Fibroblast of the conjunctiva (primary cell): ENCODE measurements at regions not wholly inside any gene's neighbourhood (a gene's known extent, or its start where the extent isn't known, plus 50 kb on each side); places are given as distances from the start of the nearest gene placed in this dataset.
A peak's percentile ranks its signal among the peaks of the same experiment; 100 is the strongest.

Source experiments
- DNase-seq: peaks from one replicate; pipeline ENCODE4 v3.0.0-alpha.2; 2010; ENCODE audit warnings: low read depth

DNA sequence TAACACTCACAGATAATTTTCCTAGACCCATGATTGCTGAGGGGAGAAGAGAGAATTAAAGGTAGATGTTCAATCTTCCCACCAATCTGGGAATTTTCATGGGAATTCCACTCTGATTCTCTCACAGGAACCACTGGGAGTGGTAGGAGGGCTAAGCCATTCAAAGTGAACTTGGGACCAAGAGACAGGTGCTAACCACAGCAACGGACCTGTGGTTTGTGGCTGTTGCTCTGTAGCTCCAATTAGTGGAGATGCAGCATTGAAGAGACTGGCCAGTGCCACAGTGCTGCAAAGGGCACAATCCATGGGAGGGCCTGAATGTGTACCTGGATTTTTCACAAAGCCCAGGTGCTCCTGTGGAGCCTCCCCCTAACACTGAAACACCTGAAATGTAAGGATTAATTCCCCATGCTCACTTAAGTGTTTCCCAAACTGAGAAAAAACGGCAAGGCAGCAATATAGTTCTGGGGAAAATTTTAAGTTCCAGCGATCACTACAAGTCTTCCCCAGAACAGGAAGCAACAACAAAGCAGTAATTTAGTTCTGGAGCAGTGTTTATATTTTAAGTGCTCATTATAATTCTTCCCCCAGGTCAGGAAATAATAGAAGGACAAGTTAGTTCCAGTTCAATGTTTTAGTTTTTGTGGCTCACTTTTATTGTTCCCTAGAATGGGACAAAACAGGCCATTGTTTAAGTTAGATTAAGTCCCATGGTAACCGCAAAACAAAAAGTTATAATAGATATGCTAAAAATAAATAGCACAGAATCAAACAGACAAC, 1045.8 kb downstream of the CNTNAP5 start:
- DNase-seq: no peak

DNA sequence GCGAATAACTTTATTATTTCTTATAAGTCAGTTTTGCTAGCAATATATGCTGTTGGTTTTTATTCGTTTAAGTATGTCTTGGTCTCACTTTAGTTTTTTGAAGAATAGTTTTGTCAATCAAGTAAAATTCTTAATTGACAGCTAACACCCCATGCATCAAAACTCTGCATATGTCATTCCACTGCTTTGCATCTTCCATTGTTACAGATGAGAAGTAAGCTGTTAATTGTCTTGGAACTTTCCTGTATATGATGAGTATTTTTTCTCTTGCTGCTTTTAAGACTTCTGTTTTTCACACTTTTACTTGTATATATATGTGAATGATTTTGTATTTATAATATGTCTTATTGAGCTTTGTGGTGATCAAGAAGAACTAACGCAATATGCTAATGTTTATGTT, 1048.4 kb downstream of the CNTNAP5 start:
- no peak for DNase-seq

DNA sequence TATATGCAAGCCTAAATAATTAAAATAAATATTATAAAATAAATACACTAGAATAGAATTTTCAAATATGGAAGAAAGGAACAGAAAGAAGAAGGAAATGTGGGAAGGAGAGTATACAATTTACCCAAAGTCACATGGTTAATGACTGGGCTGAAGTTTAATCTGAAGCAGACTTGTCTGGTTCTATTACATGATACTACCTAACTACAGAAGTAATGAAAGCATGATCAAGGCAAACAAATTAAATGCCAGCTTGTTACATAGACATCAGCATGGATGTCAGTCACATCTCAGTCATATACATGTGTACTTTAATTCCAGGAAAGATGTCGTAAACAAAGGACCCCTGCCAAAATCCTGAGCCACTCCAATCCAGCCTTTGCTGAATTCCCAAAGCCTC, 1060.8 kb downstream of the CNTNAP5 start:
- DNase-seq: no peak

- no peak for DNase-seq
These were observed 1061.5 kb downstream of the CNTNAP5 start for GRCh38 chr2:125086313-125087184.

DNA sequence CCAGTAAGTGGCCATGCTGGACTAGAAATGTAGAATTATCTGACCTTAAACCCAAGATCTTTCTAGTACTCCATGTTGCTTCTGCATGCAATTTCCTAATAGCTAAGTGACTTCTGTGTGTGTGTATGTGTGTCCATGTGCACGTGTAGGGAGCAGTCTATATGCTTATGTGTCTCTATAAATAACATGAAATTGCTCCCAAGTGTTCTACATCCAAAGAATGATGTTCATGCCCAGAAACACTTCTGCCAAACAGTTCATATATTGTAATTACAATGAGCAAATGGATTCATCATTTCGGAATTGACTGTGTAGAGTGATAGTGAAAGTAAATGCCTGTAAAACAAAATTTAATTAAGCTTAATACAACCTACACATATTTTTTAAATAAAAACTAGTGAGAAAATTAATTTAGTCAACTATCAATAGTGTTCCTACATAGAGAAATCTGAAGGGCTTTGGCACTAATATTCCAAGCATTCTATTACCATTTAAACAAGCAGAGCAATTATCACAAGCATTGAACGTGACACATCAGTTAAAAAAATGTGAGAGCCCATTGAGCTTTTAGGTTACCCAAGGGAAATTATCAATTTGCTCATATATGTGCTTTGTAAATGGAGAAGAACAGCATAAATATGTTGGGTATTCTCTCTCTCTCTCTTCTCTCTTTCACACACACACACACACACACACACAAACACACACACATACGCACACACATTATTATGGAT, 1067.4 kb downstream of the CNTNAP5 start:
- DNase-seq: no peak

DNA sequence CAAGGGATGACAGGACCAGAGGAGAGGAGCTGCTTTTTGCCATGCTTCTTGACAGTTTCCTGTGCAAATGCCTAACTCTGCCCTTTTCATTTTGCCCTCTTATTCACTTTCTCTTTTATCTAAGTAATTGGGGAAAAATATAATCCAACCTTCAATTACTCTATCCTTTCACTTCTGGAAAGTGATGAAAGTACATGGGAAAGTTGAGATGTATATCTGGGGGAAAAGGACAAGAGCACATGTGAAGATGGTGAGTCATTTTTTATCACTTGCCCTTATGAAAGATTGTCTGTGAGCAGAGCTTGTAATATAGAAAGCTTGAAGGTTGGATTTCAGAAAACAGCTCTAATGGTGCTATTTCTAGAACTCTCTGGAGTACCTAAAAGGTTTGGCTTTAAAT, 1070.7 kb downstream of the CNTNAP5 start:
- DNase-seq: no peak

DNA sequence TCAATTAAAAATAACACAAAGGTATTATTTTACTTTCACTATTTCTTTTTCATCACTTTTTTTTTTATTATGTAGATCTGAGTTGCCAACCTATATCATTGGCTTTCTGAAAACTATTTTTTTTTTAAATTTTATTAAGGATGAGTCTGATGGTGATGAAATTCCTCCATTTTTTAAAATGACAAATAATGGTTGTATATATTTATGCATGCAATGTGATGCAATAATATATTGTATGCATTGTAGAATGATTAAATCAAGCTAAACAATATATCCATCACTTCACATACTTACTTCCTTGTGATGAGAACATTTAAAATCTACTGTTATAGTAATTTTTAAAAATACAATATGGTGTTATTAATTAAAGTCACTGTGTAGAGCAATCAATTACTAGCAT, 1081.6 kb downstream of the CNTNAP5 start:
- DNase-seq: no peak

DNA sequence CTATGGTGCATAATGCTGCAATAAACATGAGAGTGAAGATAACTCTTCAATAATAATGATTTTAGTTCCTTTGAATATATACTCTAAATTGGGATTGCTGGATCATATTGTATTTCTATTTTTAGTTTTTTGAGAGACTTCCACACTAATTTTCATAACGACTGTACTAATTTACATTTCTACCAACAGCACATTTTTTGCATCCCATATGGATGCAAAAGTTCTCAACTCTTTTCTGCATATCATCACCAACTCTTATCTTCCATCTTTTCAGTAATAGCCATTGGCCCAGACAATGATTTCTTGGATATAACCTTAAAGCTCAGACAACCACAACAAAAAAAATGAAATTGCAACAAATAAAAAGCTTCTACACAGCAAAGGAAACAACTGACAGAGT, 1082.4 kb downstream of the CNTNAP5 start:
- no peak for DNase-seq

DNA sequence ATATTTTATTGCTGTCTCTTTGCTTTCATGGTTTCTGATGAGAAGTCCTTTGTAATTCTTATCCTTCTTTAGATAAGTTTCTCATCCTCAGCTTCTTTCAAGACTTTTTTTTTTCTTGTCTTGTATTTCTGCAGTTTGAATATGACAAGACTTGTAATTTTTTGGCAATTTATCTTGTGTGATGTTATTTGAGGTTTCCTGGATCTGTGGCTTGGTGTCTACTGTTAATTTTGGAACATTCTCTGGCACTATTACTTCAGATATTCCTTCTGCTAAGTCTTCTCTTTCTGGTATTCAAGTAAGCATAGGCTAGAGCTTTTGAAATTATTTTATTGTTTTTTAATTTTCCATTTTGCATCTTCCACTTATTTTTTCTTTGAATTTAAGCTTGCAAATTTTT, 1083.2 kb downstream of the CNTNAP5 start:
- DNase-seq: no peak

DNA sequence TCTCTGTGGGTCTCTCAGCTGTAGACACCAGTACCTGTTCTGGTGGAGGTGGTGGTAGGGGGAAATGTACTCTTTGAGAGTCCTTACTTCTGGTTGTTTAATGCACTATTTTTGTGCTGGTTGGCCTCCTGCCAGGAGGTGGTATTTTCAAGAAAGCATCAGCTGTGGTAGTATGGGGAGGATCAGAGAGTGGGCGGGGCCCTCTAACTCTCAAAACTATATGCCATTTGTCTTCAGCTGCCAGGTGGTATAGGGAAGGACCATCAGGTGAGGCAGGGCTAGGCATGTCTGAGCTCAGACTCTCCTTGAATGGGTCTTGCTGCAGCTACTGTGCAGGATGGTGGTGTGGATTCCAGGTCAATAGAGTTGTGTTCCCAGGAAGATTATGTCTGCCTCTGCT, 1100.8 kb downstream of the CNTNAP5 start:
- DNase-seq: no peak

GRCh38 chr2:125160947-125161346, 1135.9 kb downstream of the CNTNAP5 start:
- no peak for DNase-seq

DNA sequence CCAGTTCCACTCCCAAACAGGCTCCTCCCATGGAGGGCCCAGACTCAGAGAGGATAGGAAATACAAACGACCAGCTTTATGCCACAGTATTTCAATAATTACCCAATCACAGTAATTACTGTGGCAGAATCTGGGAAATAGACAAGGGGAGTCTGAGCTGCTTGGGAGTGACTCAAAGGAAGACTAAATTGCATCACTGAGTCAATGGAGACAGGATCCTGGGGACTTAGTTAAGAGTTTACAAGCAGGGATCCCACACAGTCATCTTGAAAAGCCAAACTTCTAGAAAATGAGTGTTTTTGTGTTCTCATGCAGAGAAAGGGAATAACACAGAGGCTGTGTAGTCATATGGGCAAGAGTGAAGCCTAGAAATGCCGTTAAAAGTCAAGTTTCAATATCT, 1142.1 kb downstream of the CNTNAP5 start:
- no peak for DNase-seq

DNA sequence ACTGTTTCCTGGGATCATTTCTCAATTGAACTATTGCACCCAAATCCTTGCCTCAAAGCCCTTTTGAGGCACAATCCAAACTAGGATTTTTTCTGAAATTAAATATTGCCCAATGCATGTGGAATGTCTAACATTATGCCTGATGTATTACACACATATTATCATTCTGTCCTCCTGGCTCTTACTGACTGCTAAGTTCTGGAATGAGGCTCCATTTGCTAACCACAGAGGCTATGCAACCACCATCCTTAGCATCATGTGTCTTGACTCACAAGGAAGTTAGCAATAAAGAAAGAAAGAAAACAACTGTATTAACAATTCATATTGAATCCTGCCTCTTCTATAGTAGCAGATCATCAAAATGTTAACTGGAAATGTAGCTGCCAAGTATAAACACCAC, 1142.7 kb downstream of the CNTNAP5 start:
- peak; percentile 36 for DNase-seq

- DNase-seq: no peak
These were observed 1143.4 kb downstream of the CNTNAP5 start for GRCh38 chr2:125168442-125168841.

GRCh38 chr2:125169022-125169763, 1144.1 kb downstream of the CNTNAP5 start:
- no peak for DNase-seq

DNA sequence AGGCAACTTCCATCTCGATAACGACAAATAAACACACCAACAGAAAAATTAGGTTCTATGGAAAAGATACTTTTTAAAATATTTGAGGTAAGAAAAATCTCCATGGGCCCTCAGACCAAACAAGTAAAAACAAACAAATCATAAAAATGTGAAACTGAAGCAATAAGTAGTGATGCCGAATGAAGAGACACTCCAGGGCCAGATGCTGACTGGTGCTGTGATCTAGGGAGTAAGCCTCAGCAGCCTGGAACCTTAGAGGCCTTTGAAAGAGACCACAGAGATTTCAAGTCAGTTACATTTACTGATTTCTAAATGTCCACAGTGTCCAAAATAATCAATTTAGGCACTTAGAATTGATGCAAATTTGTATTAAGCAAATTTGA, 1144.7 kb downstream of the CNTNAP5 start:
- no peak for DNase-seq

DNA sequence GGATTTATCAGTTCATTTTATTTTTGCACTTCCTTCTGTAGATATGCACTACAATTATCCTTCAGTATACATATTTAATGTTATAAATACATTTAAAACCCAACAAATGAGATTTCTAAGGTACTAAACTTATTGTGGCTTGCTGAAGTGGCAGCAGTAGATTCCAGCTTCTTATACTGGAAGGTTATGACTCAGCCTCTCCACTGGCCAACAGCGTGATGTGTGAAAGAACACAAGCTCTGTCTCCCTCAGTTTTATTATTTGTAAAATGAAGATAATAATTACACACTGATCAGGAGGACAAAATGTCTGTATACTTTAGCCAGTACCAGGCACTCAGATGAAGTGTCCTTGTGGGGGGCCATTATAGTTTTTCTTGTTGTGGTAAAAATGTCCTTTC, 1147.1 kb downstream of the CNTNAP5 start:
- DNase-seq: no peak

DNA sequence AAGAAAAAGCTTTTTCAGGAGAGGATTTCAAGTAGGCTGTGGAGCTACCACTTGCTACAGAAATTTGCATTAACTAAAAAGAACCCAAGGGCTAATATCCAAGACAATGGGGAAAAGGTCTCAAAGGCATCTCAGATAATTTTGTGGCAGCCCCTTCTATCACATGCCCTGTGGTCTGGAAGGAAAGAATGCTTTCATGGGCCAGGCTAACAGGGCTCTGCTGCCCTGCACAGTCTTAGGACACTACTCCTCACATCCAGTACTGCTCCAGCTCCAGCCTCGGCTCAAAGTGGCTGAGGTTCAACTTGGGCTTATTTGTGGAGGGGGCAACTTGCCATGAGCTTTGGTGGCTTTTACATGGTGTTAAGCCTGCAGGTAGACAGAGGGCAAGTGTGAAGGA, 1150.3 kb downstream of the CNTNAP5 start:
- no peak for DNase-seq

GRCh38 chr2:125185691-125186270, 1160.7 kb downstream of the CNTNAP5 start:
- no peak for DNase-seq

DNA sequence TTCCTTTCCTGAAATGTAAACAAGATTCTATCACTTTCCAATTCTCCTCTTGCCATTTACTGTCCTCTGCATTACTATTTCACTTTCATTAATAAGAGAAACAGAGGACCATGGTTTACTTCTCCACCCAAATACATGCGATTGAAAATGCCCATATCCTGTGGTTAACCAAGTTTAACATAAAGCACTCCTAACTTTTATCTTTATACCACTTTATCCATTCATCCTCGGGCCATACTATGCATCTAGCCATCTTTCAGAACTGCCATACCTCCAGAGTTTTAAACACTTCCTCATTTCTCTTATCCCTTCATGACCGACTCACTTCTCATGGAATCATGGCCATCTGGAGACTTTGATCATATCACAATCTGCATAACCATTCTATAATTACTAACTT, 1182.3 kb downstream of the CNTNAP5 start:
- no peak for DNase-seq

- no peak for DNase-seq
These were observed 1191.2 kb downstream of the CNTNAP5 start for GRCh38 chr2:125216321-125216720.

DNA sequence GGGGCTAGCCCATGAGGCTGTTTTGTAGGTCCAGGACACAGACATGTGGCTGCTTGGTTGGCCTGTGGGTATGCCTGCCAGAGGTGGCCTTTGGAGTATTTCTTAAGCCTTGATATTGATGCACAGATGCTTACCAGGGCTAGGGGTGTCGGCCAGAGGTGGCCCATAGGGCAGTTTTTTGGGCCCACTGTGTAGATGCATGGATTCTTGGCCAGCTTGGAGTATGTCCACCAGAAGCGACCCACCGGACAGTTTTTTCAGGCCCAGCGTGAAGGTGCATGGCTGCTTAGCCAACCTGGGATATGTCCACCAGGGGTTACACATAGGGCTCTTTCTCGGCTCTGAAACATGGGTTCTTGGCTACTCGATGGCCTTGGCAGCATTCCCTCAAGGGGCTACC, 1199.1 kb downstream of the CNTNAP5 start:
- no peak for DNase-seq
